HEK293 (cell line): ENCODE measurements at regions not wholly inside any gene's neighbourhood (a gene's known extent, or its start where the extent isn't known, plus 50 kb on each side); places are given as distances from the start of the nearest gene placed in this dataset.

ENCODE experiments used
- KLF16 ChIP-seq: fragments of 450-650 bp; formaldehyde crosslinking; IDR thresholded peaks from 2 replicates; pipeline ENCODE4 v1.5.1; 2017; ENCODE audit warnings: missing biosample characterization, missing genetic modification characterization
- SALL2 ChIP-seq: fragments of 450-650 bp; formaldehyde crosslinking; IDR thresholded peaks from 2 replicates; pipeline ENCODE4 v1.5.0; 2017; ENCODE audit warnings: missing biosample characterization, mild to moderate bottlenecking, missing genetic modification characterization, borderline replicate concordance
- ZNF140 ChIP-seq: fragments of 450-650 bp; formaldehyde crosslinking; IDR thresholded peaks from 2 replicates; pipeline ENCODE4 v1.5.1; 2016; ENCODE audit warnings: missing biosample characterization, missing genetic modification characterization
- ZNF544 ChIP-seq: fragments of 450-650 bp; formaldehyde crosslinking; IDR thresholded peaks from 2 replicates; pipeline ENCODE4 v1.5.0; 2017; ENCODE audit warnings: missing biosample characterization, missing genetic modification characterization
- TF ChIP-seq, protein P1 (sequence below): fragments of 450-650 bp; formaldehyde crosslinking; IDR thresholded peaks from 2 replicates; pipeline ENCODE4 v1.5.1; 2016; ENCODE audit warnings: missing biosample characterization, missing genetic modification characterization

DNA sequence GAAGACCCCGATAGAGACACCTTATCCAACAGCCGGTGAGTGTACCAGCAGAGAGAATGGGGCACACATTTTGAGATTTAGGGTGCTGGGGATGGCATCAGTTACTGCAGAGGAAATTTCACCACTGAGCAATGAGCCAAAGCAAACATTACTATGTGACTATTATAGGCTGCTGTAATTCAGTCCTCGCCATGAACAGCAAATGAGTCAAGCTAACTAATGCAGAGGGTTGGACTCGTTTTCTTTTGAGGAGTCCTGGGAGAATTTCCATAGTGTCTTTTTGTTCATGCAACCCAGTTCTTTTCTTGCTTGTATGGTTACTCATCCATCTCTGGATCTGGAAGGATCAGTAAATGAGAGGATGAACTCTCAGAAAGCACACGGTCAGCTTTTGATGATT, 323.8 kb downstream of the PSAT1 start:
- TF ChIP-seq ZNF544 (tag by site-specific recombination) (no peak), ZNF140 (tag by site-specific recombination) (no peak), KLF16 (tag by site-specific recombination) (no peak), SALL2 (tag by site-specific recombination) (no peak)
- TF ChIP-seq, protein P1, sequence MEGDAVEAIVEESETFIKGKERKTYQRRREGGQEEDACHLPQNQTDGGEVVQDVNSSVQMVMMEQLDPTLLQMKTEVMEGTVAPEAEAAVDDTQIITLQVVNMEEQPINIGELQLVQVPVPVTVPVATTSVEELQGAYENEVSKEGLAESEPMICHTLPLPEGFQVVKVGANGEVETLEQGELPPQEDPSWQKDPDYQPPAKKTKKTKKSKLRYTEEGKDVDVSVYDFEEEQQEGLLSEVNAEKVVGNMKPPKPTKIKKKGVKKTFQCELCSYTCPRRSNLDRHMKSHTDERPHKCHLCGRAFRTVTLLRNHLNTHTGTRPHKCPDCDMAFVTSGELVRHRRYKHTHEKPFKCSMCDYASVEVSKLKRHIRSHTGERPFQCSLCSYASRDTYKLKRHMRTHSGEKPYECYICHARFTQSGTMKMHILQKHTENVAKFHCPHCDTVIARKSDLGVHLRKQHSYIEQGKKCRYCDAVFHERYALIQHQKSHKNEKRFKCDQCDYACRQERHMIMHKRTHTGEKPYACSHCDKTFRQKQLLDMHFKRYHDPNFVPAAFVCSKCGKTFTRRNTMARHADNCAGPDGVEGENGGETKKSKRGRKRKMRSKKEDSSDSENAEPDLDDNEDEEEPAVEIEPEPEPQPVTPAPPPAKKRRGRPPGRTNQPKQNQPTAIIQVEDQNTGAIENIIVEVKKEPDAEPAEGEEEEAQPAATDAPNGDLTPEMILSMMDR (tag by site-specific recombination), result no peak
